NCI-H460 (cell line): ENCODE measurements at regions not wholly inside any gene's neighbourhood (a gene's known extent, or its start where the extent isn't known, plus 50 kb on each side); places are given as distances from the start of the nearest gene placed in this dataset.

Source experiments
- DNase-seq: peaks from one replicate; pipeline ENCODE4 v3.0.0-alpha.2; 2016; ENCODE audit warnings: low read depth; ENCODE audit errors: extremely low read depth

- DNase-seq = no peak
Measured at GRCh38 chr6:164135511-164136132, 721.1 kb downstream of the QKI start.

GRCh38 chr6:164133095-164133494 lies 718.6 kb downstream of the QKI start:
- no peak for DNase-seq

GRCh38 chr6:164130585-164130984 lies 716.1 kb downstream of the QKI start:
- no peak for DNase-seq

- DNase-seq = no peak
Measured at GRCh38 chr6:164130151-164130550, 715.6 kb downstream of the QKI start.

GRCh38 chr6:164129218-164129617 lies 714.7 kb downstream of the QKI start:
- no peak for DNase-seq

GRCh38 chr6:164128101-164128500 lies 713.6 kb downstream of the QKI start:
- no peak for DNase-seq

GRCh38 chr6:164124986-164125385 lies 710.5 kb downstream of the QKI start:
- no peak for DNase-seq

GRCh38 chr6:164124473-164124872 lies 710.0 kb downstream of the QKI start:
- no peak for DNase-seq

GRCh38 chr6:164122109-164122508 lies 707.6 kb downstream of the QKI start:
- DNase-seq = no peak

- no peak for DNase-seq
Measured at GRCh38 chr6:164121527-164121926, 707.0 kb downstream of the QKI start.

GRCh38 chr6:164114651-164115050 lies 700.1 kb downstream of the QKI start:
- DNase-seq = no peak

GRCh38 chr6:164114051-164114450 lies 699.5 kb downstream of the QKI start:
- DNase-seq = no peak

- DNase-seq = no peak
Measured at GRCh38 chr6:164113637-164114036, 699.1 kb downstream of the QKI start.

GRCh38 chr6:164109770-164110140 lies 695.2 kb downstream of the QKI start:
- no peak for DNase-seq

- no peak for DNase-seq
Measured at GRCh38 chr6:164108869-164109769, 694.6 kb downstream of the QKI start.

- DNase-seq = no peak
Measured at GRCh38 chr6:164108092-164108491, 693.6 kb downstream of the QKI start.

GRCh38 chr6:164107297-164107995 lies 692.9 kb downstream of the QKI start:
- DNase-seq = peak; percentile 11

- no peak for DNase-seq
Measured at GRCh38 chr6:164106345-164106769, 691.8 kb downstream of the QKI start.

- DNase-seq = no peak
Measured at GRCh38 chr6:164105705-164106104, 691.2 kb downstream of the QKI start.

GRCh38 chr6:164104432-164104831 lies 689.9 kb downstream of the QKI start:
- no peak for DNase-seq

GRCh38 chr6:164102693-164103092 lies 688.2 kb downstream of the QKI start:
- DNase-seq = no peak

- no peak for DNase-seq
Measured at GRCh38 chr6:164101859-164102258, 687.3 kb downstream of the QKI start.
